Activated CD8-positive, alpha-beta T cell treated with anti-CD3 and anti-CD28 coated beads for 36 hours (primary cell): ENCODE measurements at regions not wholly inside any gene's neighbourhood (a gene's known extent, or its start where the extent isn't known, plus 50 kb on each side); places are given as distances from the start of the nearest gene placed in this dataset.

Experiments used
- ATAC-seq: fragments of 200-7000 bp; cut with Tn5 transposase; one replicate; pipeline ENCODE4 v1.10.0; 2021; ENCODE audit warnings: mild to moderate bottlenecking, moderate library complexity
- CTCF ChIA-PET: fragments of 350-600 bp; sonication (Branson Sonifier 250); formaldehyde crosslinking; loops from one replicate; lab custom pipeline; 2021; ENCODE audit warnings: antibody characterized with exemption; lab: Charles Lee
- POLR2A ChIA-PET: fragments of 350-600 bp; sonication (Branson Sonifier 250); formaldehyde crosslinking; loops from one replicate; lab custom pipeline; 2021; ENCODE audit warnings: antibody characterized with exemption; lab: Charles Lee
- DNase-seq: peaks from one replicate; pipeline ENCODE4 v3.0.0-alpha.2; 2020
- H3K27ac Mint-ChIP-seq: one replicate; pipeline ENCODE4 v1.8.0; 2021; ENCODE audit warnings: mild to moderate bottlenecking, mixed read lengths
- H3K27me3 Mint-ChIP-seq: one replicate; pipeline ENCODE4 v1.8.0; 2021; ENCODE audit warnings: mixed read lengths
- H3K36me3 Mint-ChIP-seq: one replicate; pipeline ENCODE4 v1.8.0; 2021; ENCODE audit warnings: low read depth, mixed read lengths
- H3K4me1 Mint-ChIP-seq: one replicate; pipeline ENCODE4 v1.8.0; 2021; ENCODE audit warnings: low read depth, mixed read lengths
- H3K4me3 Mint-ChIP-seq: one replicate; pipeline ENCODE4 v1.8.0; 2021; ENCODE audit warnings: mild to moderate bottlenecking, moderate library complexity, mixed read lengths
- H3K9me3 Mint-ChIP-seq: one replicate; pipeline ENCODE4 v1.8.0; 2021; ENCODE audit warnings: mixed read lengths
- CTCF ChIP-seq: fragments of 200-600 bp; IDR thresholded peaks from one replicate; pipeline ENCODE4 v1.8.0; 2022; ENCODE audit warnings: antibody characterized with exemption, mild to moderate bottlenecking
- intact Hi-C: fragments of 100-400 bp; cut with micrococcal nuclease; formaldehyde crosslinking; loops from one replicate; pipeline ENCODE4 v1.10.0; 2022

GRCh38 chr1:29625084-29625420 is 388.7 kb downstream of the PTPRU start:
- H3K27ac Mint-ChIP-seq: no peak overlapping the region
- no peaks in the 10 kb centered on the region for H3K36me3 Mint-ChIP-seq
- ATAC-seq (no peak), DNase-seq (no peak)
- no peaks in the 10 kb centered on the region for H3K9me3 Mint-ChIP-seq
- CTCF ChIA-PET: no interaction called here
- peaks cover 4% of the 10 kb centered on the region for H3K27me3 Mint-ChIP-seq
- intact Hi-C loops: no loop called here
- no peaks in the 10 kb centered on the region for H3K4me1 Mint-ChIP-seq
- no peak overlapping the region for H3K4me3 Mint-ChIP-seq
- TF ChIP-seq CTCF: no peak
- POLR2A ChIA-PET: no interaction called here

- no peaks in the 10 kb centered on the region for H3K9me3 Mint-ChIP-seq
- ChIA-PET POLR2A (no interaction called here), CTCF (no interaction called here)
- H3K36me3 Mint-ChIP-seq: no peaks in the 10 kb centered on the region
- H3K4me1 Mint-ChIP-seq: no peaks in the 10 kb centered on the region
- intact Hi-C loops: no loop called here
- no peak overlapping the region for H3K4me3 Mint-ChIP-seq
- H3K27me3 Mint-ChIP-seq: peaks cover 4% of the 10 kb centered on the region
- no peak for TF ChIP-seq CTCF
- ATAC-seq (no peak), DNase-seq (no peak)
- H3K27ac Mint-ChIP-seq: no peak overlapping the region
Measured at GRCh38 chr1:29624320-29625083, 388.2 kb downstream of the PTPRU start.

- ChIA-PET CTCF (no interaction called here), POLR2A (no interaction called here)
- Mint-ChIP-seq H3K9me3 (no peaks in the 10 kb centered on the region), H3K27ac (no peak overlapping the region), H3K36me3 (no peaks in the 10 kb centered on the region), H3K27me3 (peaks cover 6% of the 10 kb centered on the region), H3K4me3 (no peak overlapping the region), H3K4me1 (no peaks in the 10 kb centered on the region)
- ATAC-seq (no peak), DNase-seq (no peak)
- no peak for TF ChIP-seq CTCF
- intact Hi-C loops: no loop called here
Measured at GRCh38 chr1:29623501-29623900, 387.2 kb downstream of the PTPRU start.

- no peak for ATAC-seq
Measured at GRCh38 chr1:29621826-29622435, 385.6 kb downstream of the PTPRU start.

More at GRCh38 chr1:29621826-29622435, 385.6 kb downstream of the PTPRU start:
- POLR2A ChIA-PET: no interaction called here
- Mint-ChIP-seq H3K36me3 (no peaks in the 10 kb centered on the region), H3K4me3 (no peak overlapping the region), H3K4me1 (no peaks in the 10 kb centered on the region), H3K9me3 (no peaks in the 10 kb centered on the region), H3K27me3 (peaks cover 6% of the 10 kb centered on the region), H3K27ac (no peak overlapping the region)
- no peak for DNase-seq
- intact Hi-C loops: no loop called here
- CTCF ChIA-PET: no interaction called here
- no peak for TF ChIP-seq CTCF
